PC-9 (cell line): ENCODE measurements at regions not wholly inside any gene's neighbourhood (a gene's known extent, or its start where the extent isn't known, plus 50 kb on each side); places are given as distances from the start of the nearest gene placed in this dataset.

Source experiments
- BruUV-seq: library from RNA; stranded (reverse); fragments of 400-500 nt; replicated peaks from 2 replicates; lab custom pipeline; 2021; lab: Mats Ljungman, UMichigan
- CTCF ChIA-PET: fragments of 300-600 bp; sonication (Branson Sonifier 250); formaldehyde crosslinking; loops from one replicate; lab custom pipeline; 2022; ENCODE audit warnings: antibody characterized with exemption; lab: Charles Lee
- POLR2A ChIA-PET: fragments of 300-600 bp; sonication (Branson Sonifier 250); formaldehyde crosslinking; loops from one replicate; lab custom pipeline; 2022; ENCODE audit warnings: antibody characterized with exemption; ENCODE audit not compliant: unreplicated experiment; lab: Charles Lee
- DNase-seq, 2 experiments: peaks; one replicate each; pipeline versions ENCODE4 v3.0.0 to v3.0.0-alpha.2; 2015 to 2022; ENCODE audit warnings: mixed read lengths in 1 of 2
- H2AFZ ChIP-seq: fragments of 200-600 bp; sonication (generic); 2 replicates; pipeline ENCODE4 v1.8.1; 2017; ENCODE audit warnings: antibody characterized with exemption
- H3F3A ChIP-seq: fragments of 200-600 bp; sonication (generic); 2 replicates; pipeline ENCODE4 v1.8.1; 2017; ENCODE audit warnings: antibody characterized with exemption, mild to moderate bottlenecking, low read depth; ENCODE audit not compliant: insufficient read depth
- H3K27ac ChIP-seq: fragments of 200-600 bp; sonication (generic); 2 replicates; pipeline ENCODE4 v1.6.1; 2016; ENCODE audit warnings: mixed run types
- H3K27me3 ChIP-seq: fragments of 200-600 bp; sonication (generic); 2 replicates; pipeline ENCODE4 v1.6.1; 2016; ENCODE audit warnings: low read depth, mixed run types; ENCODE audit not compliant: insufficient read depth
- H3K36me3 ChIP-seq: fragments of 200-600 bp; sonication (generic); 2 replicates; pipeline ENCODE4 v1.6.1; 2016; ENCODE audit warnings: low read depth, mixed run types
- H3K4me1 ChIP-seq: fragments of 200-600 bp; sonication (generic); replicated peaks from 2 replicates; pipeline ENCODE4 v1.6.1; 2016; ENCODE audit warnings: mixed run types; ENCODE audit not compliant: insufficient read depth
- H3K4me2 ChIP-seq: fragments of 200-600 bp; sonication (generic); 2 replicates; pipeline ENCODE4 v1.6.1; 2017; ENCODE audit warnings: mixed run types
- H3K4me3 ChIP-seq: fragments of 200-600 bp; sonication (generic); 2 replicates; pipeline ENCODE4 v1.6.1; 2016; ENCODE audit warnings: mixed run types
- H3K79me2 ChIP-seq: fragments of 200-600 bp; sonication (generic); 2 replicates; pipeline ENCODE4 v1.6.1; 2017; ENCODE audit warnings: low read depth, mixed run types
- H3K9me2 ChIP-seq: fragments of 200-600 bp; sonication (generic); 2 replicates; pipeline ENCODE4 v1.8.1; 2017; ENCODE audit warnings: mild to moderate bottlenecking; ENCODE audit not compliant: insufficient read depth
- H3K9me3 ChIP-seq: fragments of 200-600 bp; sonication (generic); 2 replicates; pipeline ENCODE4 v1.8.1; 2016; ENCODE audit warnings: low read depth; ENCODE audit not compliant: insufficient read depth
- H4K20me1 ChIP-seq: fragments of 200-600 bp; sonication (generic); 2 replicates; pipeline ENCODE4 v1.8.1; 2017; ENCODE audit not compliant: insufficient read depth
- CTCF ChIP-seq: fragments of 200-600 bp; sonication (generic); conservative IDR thresholded peaks from 2 replicates; pipeline ENCODE4 v1.6.1; 2017; ENCODE audit warnings: mixed run types, antibody characterized with exemption, mild to moderate bottlenecking, moderate library complexity
- EZH2 ChIP-seq: fragments of 200-600 bp; sonication (generic); IDR thresholded peaks from 2 replicates; pipeline ENCODE4 v1.8.0; 2017; ENCODE audit warnings: antibody characterized with exemption, low read depth
- intact Hi-C: fragments of 100-400 bp; cut with micrococcal nuclease; formaldehyde crosslinking; loops from one replicate; pipeline ENCODE4 v1.10.0; 2022; ENCODE audit not compliant: unreplicated experiment

- H3K27me3 ChIP-seq, result no peaks in the 10 kb centered on the region
- peaks cover 19% of the 10 kb centered on the region for H3K9me3 ChIP-seq
- peaks cover 7% of the 10 kb centered on the region for H3F3A ChIP-seq
- DNase-seq, result no peak
- no peak overlapping the region for H3K4me3 ChIP-seq
- TF ChIP-seq CTCF (no peak), EZH2 (no peak)
- no peaks in the 10 kb centered on the region for H3K79me2 ChIP-seq
- ChIA-PET CTCF (no interaction called here), POLR2A (no interaction called here)
- H4K20me1 ChIP-seq, result no peaks in the 10 kb centered on the region
- peaks cover 9% of the 10 kb centered on the region for H3K4me1 ChIP-seq
- H3K4me2 ChIP-seq, result no peak overlapping the region
- no TSS peak for BruUV-seq
- no peaks in the 10 kb centered on the region for H3K9me2 ChIP-seq
- no peaks in the 10 kb centered on the region for H3K36me3 ChIP-seq
- no peak overlapping the region for H3K27ac ChIP-seq
- no peak overlapping the region for H2AFZ ChIP-seq
- intact Hi-C loops, result no loop called here
Measured at GRCh38 chr18:2448565-2449151, 122.6 kb downstream of the METTL4 start.

GRCh38 chr18:2451556-2451955, 119.7 kb downstream of the METTL4 start:
- Histone ChIP-seq H3K79me2 (no peaks in the 10 kb centered on the region), H3K4me3 (no peak overlapping the region), H3K9me3 (peaks cover 8% of the 10 kb centered on the region), H3K4me1 (no peaks in the 10 kb centered on the region), H3K27me3 (no peaks in the 10 kb centered on the region), H3F3A (no peaks in the 10 kb centered on the region), H3K36me3 (no peaks in the 10 kb centered on the region), H4K20me1 (no peaks in the 10 kb centered on the region), H3K4me2 (no peak overlapping the region), H2AFZ (0 out of 2 replicates have a peak overlapping the region, but pooled peaks have one; percentile 51), H3K27ac (no peak overlapping the region), H3K9me2 (no peaks in the 10 kb centered on the region)
- BruUV-seq, result no TSS peak
- DNase-seq, result no peak
- CTCF ChIA-PET, result no interaction called here
- intact Hi-C loops, result no loop called here
- POLR2A ChIA-PET, result no interaction called here
- TF ChIP-seq CTCF, result no peak
- no peak for TF ChIP-seq EZH2

GRCh38 chr18:2459886-2460285, 111.4 kb downstream of the METTL4 start:
- Histone ChIP-seq H3F3A (no peaks in the 10 kb centered on the region), H3K79me2 (no peaks in the 10 kb centered on the region), H3K27ac (no peak overlapping the region), H3K9me2 (no peaks in the 10 kb centered on the region), H3K4me2 (no peak overlapping the region), H3K4me3 (no peak overlapping the region), H3K9me3 (no peaks in the 10 kb centered on the region), H2AFZ (no peak overlapping the region), H4K20me1 (no peaks in the 10 kb centered on the region), H3K4me1 (no peaks in the 10 kb centered on the region), H3K36me3 (no peaks in the 10 kb centered on the region), H3K27me3 (no peaks in the 10 kb centered on the region)
- BruUV-seq, result no TSS peak
- POLR2A ChIA-PET, result no interaction called here
- DNase-seq, result no peak
- TF ChIP-seq CTCF (no peak), EZH2 (no peak)
- intact Hi-C loops, result no loop called here
- CTCF ChIA-PET, result no interaction called here
